Fibroblast of mammary gland (primary cell): ENCODE measurements at regions not wholly inside any gene's neighbourhood (a gene's known extent, or its start where the extent isn't known, plus 50 kb on each side); places are given as distances from the start of the nearest gene placed in this dataset.

Experiments used
- DNase-seq: peaks from one replicate; pipeline ENCODE4 v3.0.0-alpha.2; 2010; ENCODE audit warnings: low read depth
- H3K4me3 ChIP-seq: 2 replicates; pipeline ENCODE4 v1.5.1; 2011; ENCODE audit warnings: low read depth, mild to moderate bottlenecking, low read length, moderate library complexity; ENCODE audit not compliant: control insufficient read depth
- CTCF ChIP-seq: conservative IDR thresholded peaks from 2 replicates; pipeline ENCODE4 v1.5.1; 2011; ENCODE audit warnings: low read depth, low read length, inconsistent platforms; ENCODE audit not compliant: control insufficient read depth, insufficient read depth

GRCh38 chr11:134913999-134914590, 502.1 kb upstream of the B3GAT1 start:
- TF ChIP-seq CTCF: no peak
- H3K4me3 ChIP-seq: no peak overlapping the region
- DNase-seq: no peak

- H3K4me3 ChIP-seq: no peak overlapping the region
- no peak for TF ChIP-seq CTCF
- no peak for DNase-seq
Measured at GRCh38 chr11:134913391-134913790, 501.3 kb upstream of the B3GAT1 start.

- DNase-seq: no peak
- H3K4me3 ChIP-seq: no peak overlapping the region
- no peak for TF ChIP-seq CTCF
Measured at GRCh38 chr11:134911514-134912180, 499.6 kb upstream of the B3GAT1 start.

- DNase-seq: no peak
- no peak for TF ChIP-seq CTCF
- no peak overlapping the region for H3K4me3 ChIP-seq
Measured at GRCh38 chr11:134908583-134908982, 496.5 kb upstream of the B3GAT1 start.

- DNase-seq: no peak
- no peak for TF ChIP-seq CTCF
- no peak overlapping the region for H3K4me3 ChIP-seq
Measured at GRCh38 chr11:134907636-134908035, 495.6 kb upstream of the B3GAT1 start.

GRCh38 chr11:134906356-134906955, 494.4 kb upstream of the B3GAT1 start:
- no peak overlapping the region for H3K4me3 ChIP-seq
- no peak for DNase-seq
- TF ChIP-seq CTCF: no peak
